ENCODE measurements at regions not wholly inside any gene's neighbourhood (a gene's known extent, or its start where the extent isn't known, plus 50 kb on each side); places are given as distances from the start of the nearest gene placed in this dataset.

GRCh38 chr4:163662768-163663167, 168.3 kb downstream of the TMA16 start:
- no peak overlapping the region for H3K4me3 Mint-ChIP-seq
- H3K9me3 Mint-ChIP-seq, result no peaks in the 10 kb centered on the region
- H3K36me3 Mint-ChIP-seq, result no peaks in the 10 kb centered on the region
- no peak overlapping the region for H3K27ac Mint-ChIP-seq
- no peaks in the 10 kb centered on the region for H3K27me3 Mint-ChIP-seq
- H3K4me1 Mint-ChIP-seq, result peaks cover 49% of the 10 kb centered on the region

GRCh38 chr4:163663454-163664225, 169.2 kb downstream of the TMA16 start:
- no peaks in the 10 kb centered on the region for H3K36me3 Mint-ChIP-seq

GRCh38 chr4:163665101-163665500, 170.6 kb downstream of the TMA16 start:
- Mint-ChIP-seq H3K27ac (no peak overlapping the region), H3K4me1 (peaks cover 59% of the 10 kb centered on the region), H3K9me3 (no peaks in the 10 kb centered on the region), H3K4me3 (no peak overlapping the region), H3K27me3 (no peaks in the 10 kb centered on the region), H3K36me3 (no peaks in the 10 kb centered on the region)

More at GRCh38 chr4:163663454-163664225, 169.2 kb downstream of the TMA16 start:
- Mint-ChIP-seq H3K27me3 (no peaks in the 10 kb centered on the region), H3K4me1 (peaks cover 58% of the 10 kb centered on the region), H3K27ac (no peak overlapping the region), H3K9me3 (no peaks in the 10 kb centered on the region), H3K4me3 (no peak overlapping the region)

- Mint-ChIP-seq H3K36me3 (no peaks in the 10 kb centered on the region), H3K4me1 (peaks cover 64% of the 10 kb centered on the region), H3K9me3 (no peaks in the 10 kb centered on the region), H3K27ac (no peak overlapping the region), H3K4me3 (no peak overlapping the region), H3K27me3 (no peaks in the 10 kb centered on the region)
These were observed 171.2 kb downstream of the TMA16 start for GRCh38 chr4:163665521-163666331.

GRCh38 chr4:163666332-163666873, 171.9 kb downstream of the TMA16 start:
- peak overlapping the region; percentile 64 for H3K4me3 Mint-ChIP-seq
- H3K9me3 Mint-ChIP-seq, result no peaks in the 10 kb centered on the region
- peaks cover 71% of the 10 kb centered on the region for H3K4me1 Mint-ChIP-seq
- no peaks in the 10 kb centered on the region for H3K27me3 Mint-ChIP-seq
- H3K27ac Mint-ChIP-seq, result peak overlapping the region; percentile 43
- no peaks in the 10 kb centered on the region for H3K36me3 Mint-ChIP-seq

GRCh38 chr4:163672751-163673150, 178.3 kb downstream of the TMA16 start:
- H3K4me1 Mint-ChIP-seq, result peaks cover 36% of the 10 kb centered on the region

GRCh38 chr4:163673848-163674697, 179.6 kb downstream of the TMA16 start:
- Mint-ChIP-seq H3K4me1 (peaks cover 27% of the 10 kb centered on the region), H3K4me3 (no peak overlapping the region), H3K9me3 (no peaks in the 10 kb centered on the region), H3K27me3 (no peaks in the 10 kb centered on the region), H3K27ac (no peak overlapping the region), H3K36me3 (no peaks in the 10 kb centered on the region)

More at GRCh38 chr4:163672751-163673150, 178.3 kb downstream of the TMA16 start:
- Mint-ChIP-seq H3K27ac (no peak overlapping the region), H3K9me3 (no peaks in the 10 kb centered on the region), H3K4me3 (no peak overlapping the region), H3K36me3 (no peaks in the 10 kb centered on the region), H3K27me3 (no peaks in the 10 kb centered on the region)

GRCh38 chr4:163679189-163679588, 184.7 kb downstream of the TMA16 start:
- no peaks in the 10 kb centered on the region for H3K36me3 Mint-ChIP-seq
- no peak overlapping the region for H3K4me3 Mint-ChIP-seq
- H3K9me3 Mint-ChIP-seq, result no peaks in the 10 kb centered on the region
- H3K4me1 Mint-ChIP-seq, result no peaks in the 10 kb centered on the region
- no peak overlapping the region for H3K27ac Mint-ChIP-seq
- no peaks in the 10 kb centered on the region for H3K27me3 Mint-ChIP-seq

GRCh38 chr4:163680386-163681098, 186.1 kb downstream of the TMA16 start:
- no peaks in the 10 kb centered on the region for H3K9me3 Mint-ChIP-seq
- H3K36me3 Mint-ChIP-seq, result no peaks in the 10 kb centered on the region
- H3K4me3 Mint-ChIP-seq, result no peak overlapping the region
- H3K27ac Mint-ChIP-seq, result no peak overlapping the region
- H3K27me3 Mint-ChIP-seq, result no peaks in the 10 kb centered on the region
- H3K4me1 Mint-ChIP-seq, result no peaks in the 10 kb centered on the region

- no peaks in the 10 kb centered on the region for H3K36me3 Mint-ChIP-seq
- H3K9me3 Mint-ChIP-seq, result no peaks in the 10 kb centered on the region
- no peaks in the 10 kb centered on the region for H3K27me3 Mint-ChIP-seq
- H3K27ac Mint-ChIP-seq, result no peak overlapping the region
- no peaks in the 10 kb centered on the region for H3K4me1 Mint-ChIP-seq
- no peak overlapping the region for H3K4me3 Mint-ChIP-seq
These were observed 186.8 kb downstream of the TMA16 start for GRCh38 chr4:163681208-163681821.

GRCh38 chr4:163688856-163689255, 194.4 kb downstream of the TMA16 start:
- no peaks in the 10 kb centered on the region for H3K36me3 Mint-ChIP-seq
- H3K9me3 Mint-ChIP-seq, result no peaks in the 10 kb centered on the region
- no peak overlapping the region for H3K27ac Mint-ChIP-seq
- H3K4me1 Mint-ChIP-seq, result no peaks in the 10 kb centered on the region
- H3K27me3 Mint-ChIP-seq, result no peaks in the 10 kb centered on the region
- H3K4me3 Mint-ChIP-seq, result no peak overlapping the region

GRCh38 chr4:163693211-163693610, 198.7 kb downstream of the TMA16 start:
- Mint-ChIP-seq H3K4me3 (no peak overlapping the region), H3K36me3 (no peaks in the 10 kb centered on the region), H3K27ac (no peak overlapping the region), H3K9me3 (no peaks in the 10 kb centered on the region), H3K4me1 (no peaks in the 10 kb centered on the region), H3K27me3 (peaks cover 8% of the 10 kb centered on the region)

- Mint-ChIP-seq H3K9me3 (no peaks in the 10 kb centered on the region), H3K27me3 (peaks cover 8% of the 10 kb centered on the region), H3K36me3 (no peaks in the 10 kb centered on the region), H3K4me1 (no peaks in the 10 kb centered on the region), H3K27ac (no peak overlapping the region), H3K4me3 (no peak overlapping the region)
These were observed 199.3 kb downstream of the TMA16 start for GRCh38 chr4:163693776-163694175.

- H3K27me3 Mint-ChIP-seq, result peaks cover 8% of the 10 kb centered on the region
- H3K27ac Mint-ChIP-seq, result no peak overlapping the region
- H3K9me3 Mint-ChIP-seq, result no peaks in the 10 kb centered on the region
- no peaks in the 10 kb centered on the region for H3K4me1 Mint-ChIP-seq
- no peak overlapping the region for H3K4me3 Mint-ChIP-seq
- H3K36me3 Mint-ChIP-seq, result no peaks in the 10 kb centered on the region
These were observed 199.9 kb downstream of the TMA16 start for GRCh38 chr4:163694385-163694784.

Data from activated naive CD4-positive, alpha-beta T cell treated with anti-CD3 and anti-CD28 coated beads, Interleukin-2, amount 50 U/mL, for 24 hours (primary cell).